HCT116 (cell line): ENCODE measurements at regions not wholly inside any gene's neighbourhood (a gene's known extent, or its start where the extent isn't known, plus 50 kb on each side); places are given as distances from the start of the nearest gene placed in this dataset.

Experiments used
- EGR1 ChIP-seq: IDR thresholded peaks from 2 replicates; pipeline ENCODE4 v1.6.1; 2012; ENCODE audit warnings: low read depth
- EZH2phosphoT487 ChIP-seq: fragments of 200-600 bp; IDR thresholded peaks from 2 replicates; pipeline ENCODE4 v1.6.1; 2018; ENCODE audit warnings: antibody characterized with exemption, borderline replicate concordance
- TF ChIP-seq, protein P1 (sequence below), 3 experiments: fragments of 200-600 bp in 1 of 3; sonication (generic) in 1 of 3; IDR thresholded peaks in 2 of 3; conservative IDR thresholded peaks in 1 of 3; 2 replicates each; pipeline ENCODE4 v1.5.1; 2012 to 2017; ENCODE audit warnings: low read depth in 2 of 3, low read length in 2 of 3, antibody characterized with exemption in 1 of 3, borderline replicate concordance in 1 of 3, control low read depth in 1 of 3, mild to moderate bottlenecking in 1 of 3, mixed read lengths in 1 of 3, mixed run types in 1 of 3, moderate library complexity in 1 of 3; ENCODE audit not compliant: insufficient read depth in 1 of 3

DNA sequence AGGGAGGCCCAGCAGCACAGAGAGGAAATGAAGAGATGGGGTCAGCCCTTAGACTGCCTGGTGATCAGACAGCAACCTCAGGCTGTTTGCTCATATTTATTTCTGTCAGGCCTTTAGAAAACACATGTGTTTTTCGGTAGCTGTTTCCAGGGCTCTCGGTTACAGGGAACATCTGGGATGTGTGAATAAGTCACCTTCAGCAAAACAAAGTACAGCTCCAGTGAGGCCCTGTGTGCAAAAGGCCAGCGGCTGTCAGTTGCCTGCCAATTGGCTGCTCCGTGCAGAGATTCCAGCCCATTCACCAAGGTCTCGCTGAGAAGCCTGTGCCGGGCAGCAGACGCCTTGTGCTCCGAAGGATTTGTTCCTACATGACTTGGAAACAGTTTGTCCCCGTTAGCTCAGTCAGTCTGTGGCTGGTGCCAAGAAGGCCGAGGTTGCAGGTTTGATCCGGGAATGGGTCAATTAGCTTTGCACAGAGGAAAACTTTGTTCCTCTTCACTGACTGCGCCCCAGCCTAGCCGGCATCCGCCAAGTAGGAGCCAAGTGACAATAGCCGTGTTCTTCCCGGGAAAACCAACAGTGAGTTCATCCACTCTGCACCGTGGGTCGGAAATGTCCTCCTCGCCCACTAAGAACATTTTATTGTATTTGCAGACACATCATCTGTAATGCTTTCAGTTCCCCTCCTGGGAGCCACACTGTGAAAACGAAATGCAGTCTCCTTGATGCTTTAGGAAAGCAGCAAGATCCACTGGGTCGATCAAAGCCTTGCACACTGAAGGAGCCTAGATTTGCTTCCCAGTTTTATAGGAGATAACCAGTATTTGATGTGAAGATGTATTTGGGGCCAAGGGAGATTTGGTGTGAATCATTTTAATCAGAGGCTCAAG, 315.4 kb upstream of the CDYL start:
- TF ChIP-seq, protein P1, sequence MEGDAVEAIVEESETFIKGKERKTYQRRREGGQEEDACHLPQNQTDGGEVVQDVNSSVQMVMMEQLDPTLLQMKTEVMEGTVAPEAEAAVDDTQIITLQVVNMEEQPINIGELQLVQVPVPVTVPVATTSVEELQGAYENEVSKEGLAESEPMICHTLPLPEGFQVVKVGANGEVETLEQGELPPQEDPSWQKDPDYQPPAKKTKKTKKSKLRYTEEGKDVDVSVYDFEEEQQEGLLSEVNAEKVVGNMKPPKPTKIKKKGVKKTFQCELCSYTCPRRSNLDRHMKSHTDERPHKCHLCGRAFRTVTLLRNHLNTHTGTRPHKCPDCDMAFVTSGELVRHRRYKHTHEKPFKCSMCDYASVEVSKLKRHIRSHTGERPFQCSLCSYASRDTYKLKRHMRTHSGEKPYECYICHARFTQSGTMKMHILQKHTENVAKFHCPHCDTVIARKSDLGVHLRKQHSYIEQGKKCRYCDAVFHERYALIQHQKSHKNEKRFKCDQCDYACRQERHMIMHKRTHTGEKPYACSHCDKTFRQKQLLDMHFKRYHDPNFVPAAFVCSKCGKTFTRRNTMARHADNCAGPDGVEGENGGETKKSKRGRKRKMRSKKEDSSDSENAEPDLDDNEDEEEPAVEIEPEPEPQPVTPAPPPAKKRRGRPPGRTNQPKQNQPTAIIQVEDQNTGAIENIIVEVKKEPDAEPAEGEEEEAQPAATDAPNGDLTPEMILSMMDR (IDR thresholded peaks at IDR 0.05 in 2 of 3, conservative IDR thresholded peaks at IDR 0.05 in 1 of 3; ENCODE audit: borderline replicate concordance in 1 of 3, insufficient read depth in 1 of 3, low read depth in 2 of 3, low read length in 2 of 3), result no peak
- TF ChIP-seq EZH2phosphoT487 (no peak), EGR1 (no peak)
